GM23338 (cell line): ENCODE measurements at regions not wholly inside any gene's neighbourhood (a gene's known extent, or its start where the extent isn't known, plus 50 kb on each side); places are given as distances from the start of the nearest gene placed in this dataset.

Experiments
- ATAC-seq: fragments of 200-7000 bp; cut with Tn5 transposase; 3 replicates; pipeline ENCODE4 v1.9.1; 2020
- DNase-seq: peaks from one replicate; pipeline ENCODE4 v3.0.0-alpha.2; 2015; ENCODE audit warnings: low spot score
- H2AFZ ChIP-seq: fragments of 200-600 bp; sonication (generic); 2 replicates; pipeline ENCODE4 v1.8.0; 2016; ENCODE audit warnings: antibody characterized with exemption, mild to moderate bottlenecking, moderate library complexity
- H3F3A ChIP-seq: fragments of 200-600 bp; sonication (generic); replicated peaks from 2 replicates; pipeline ENCODE4 v1.8.0; 2017; ENCODE audit warnings: antibody characterized with exemption, mixed run types, low read depth
- H3K27ac ChIP-seq: fragments of 200-600 bp; sonication (generic); 2 replicates; pipeline ENCODE4 v1.6.1; 2016; ENCODE audit warnings: low read depth
- H3K27me3 ChIP-seq: fragments of 200-600 bp; sonication (generic); 2 replicates; pipeline ENCODE4 v1.8.0; 2016; ENCODE audit warnings: mild to moderate bottlenecking, mixed run types, moderate library complexity; ENCODE audit not compliant: insufficient read depth
- H3K36me3 ChIP-seq: fragments of 200-600 bp; sonication (generic); 2 replicates; pipeline ENCODE4 v1.8.0; 2016; ENCODE audit warnings: mild to moderate bottlenecking; ENCODE audit not compliant: insufficient read depth
- H3K4me1 ChIP-seq: fragments of 200-600 bp; sonication (generic); 2 replicates; pipeline ENCODE4 v1.8.0; 2016; ENCODE audit warnings: mild to moderate bottlenecking, moderate library complexity; ENCODE audit not compliant: insufficient read depth
- H3K4me2 ChIP-seq: fragments of 200-600 bp; sonication (generic); 2 replicates; pipeline ENCODE4 v1.7.1; 2017; ENCODE audit warnings: mixed run types
- H3K4me3 ChIP-seq: fragments of 200-600 bp; sonication (generic); 2 replicates; pipeline ENCODE4 v1.6.1; 2016; ENCODE audit warnings: mixed run types
- H3K79me2 ChIP-seq: fragments of 200-600 bp; sonication (generic); replicated peaks from 2 replicates; pipeline ENCODE4 v1.8.0; 2017; ENCODE audit warnings: mild to moderate bottlenecking; ENCODE audit not compliant: insufficient read depth
- H3K9me2 ChIP-seq: fragments of 200-600 bp; sonication (generic); 2 replicates; pipeline ENCODE4 v1.8.0; 2017; ENCODE audit not compliant: insufficient read depth
- H4K20me1 ChIP-seq: fragments of 200-600 bp; sonication (generic); replicated peaks from 2 replicates; pipeline ENCODE4 v1.8.0; 2017; ENCODE audit warnings: mild to moderate bottlenecking; ENCODE audit not compliant: insufficient read depth
- H3K27ac Mint-ChIP-seq: 2 replicates; pipeline ENCODE4 v1.8.0; 2020; ENCODE audit warnings: inconsistent platforms, mild to moderate bottlenecking, moderate library complexity, mixed read lengths
- H3K27me3 Mint-ChIP-seq: 3 replicates; pipeline ENCODE4 v1.8.0; 2022; ENCODE audit warnings: low read depth, mild to moderate bottlenecking, moderate library complexity, mixed read lengths, inconsistent platforms; ENCODE audit not compliant: insufficient read depth, poor library complexity
- H3K36me3 Mint-ChIP-seq: 3 replicates; pipeline ENCODE4 v1.8.0; 2021; ENCODE audit warnings: low read depth, mild to moderate bottlenecking, inconsistent platforms, moderate library complexity, mixed read lengths
- H3K4me1 Mint-ChIP-seq: 3 replicates; pipeline ENCODE4 v1.8.0; 2020; ENCODE audit warnings: mild to moderate bottlenecking, inconsistent platforms, mixed read lengths
- H3K4me3 Mint-ChIP-seq: 3 replicates; pipeline ENCODE4 v1.8.0; 2021; ENCODE audit warnings: moderate library complexity, mild to moderate bottlenecking, inconsistent platforms, mixed read lengths
- H3K9me3 Mint-ChIP-seq: 3 replicates; pipeline ENCODE4 v1.8.0; 2020; ENCODE audit warnings: moderate library complexity, mild to moderate bottlenecking, inconsistent platforms, mixed read lengths
- POLR2AphosphoS5 ChIP-seq: IDR thresholded peaks from 2 replicates; pipeline ENCODE4 v1.6.1; 2016; ENCODE audit warnings: antibody characterized with exemption, low read depth
- ZNF114 ChIP-seq: fragments of 250-450 bp; sonication (Bioruptor Pico); IDR thresholded peaks from 2 replicates; pipeline ENCODE4 v1.5.0; 2020; ENCODE audit warnings: mild to moderate bottlenecking, moderate library complexity
- ZNF331 ChIP-seq: fragments of 250-450 bp; sonication (Bioruptor Pico); IDR thresholded peaks from 2 replicates; pipeline ENCODE4 v1.5.0; 2020; ENCODE audit warnings: low read depth, mild to moderate bottlenecking, moderate library complexity
- TF ChIP-seq, protein P1 (sequence below), 2 experiments: fragments of 200-600 bp in 1 of 2; sonication (generic) in 1 of 2; conservative IDR thresholded peaks; 2 replicates each; pipeline versions ENCODE4 v1.5.1 to v1.6.1; 2016 to 2017; ENCODE audit warnings: antibody characterized with exemption in 2 of 2, low read depth in 2 of 2, mild to moderate bottlenecking in 2 of 2, moderate library complexity in 1 of 2
- TF ChIP-seq, protein P2 (sequence below): IDR thresholded peaks from one replicate; pipeline ENCODE4 v1.6.1; 2018; ENCODE audit warnings: antibody characterized with exemption; ENCODE audit not compliant: unreplicated experiment
- TF ChIP-seq, protein P3 (sequence below): IDR thresholded peaks from 2 replicates; pipeline ENCODE4 v1.6.1; 2016; ENCODE audit warnings: antibody characterized with exemption
- TF ChIP-seq, protein P4 (sequence below): fragments of 250-450 bp; sonication (Bioruptor Pico); IDR thresholded peaks from 2 replicates; pipeline ENCODE4 v1.5.0; 2020; ENCODE audit warnings: mild to moderate bottlenecking, moderate library complexity

DNA sequence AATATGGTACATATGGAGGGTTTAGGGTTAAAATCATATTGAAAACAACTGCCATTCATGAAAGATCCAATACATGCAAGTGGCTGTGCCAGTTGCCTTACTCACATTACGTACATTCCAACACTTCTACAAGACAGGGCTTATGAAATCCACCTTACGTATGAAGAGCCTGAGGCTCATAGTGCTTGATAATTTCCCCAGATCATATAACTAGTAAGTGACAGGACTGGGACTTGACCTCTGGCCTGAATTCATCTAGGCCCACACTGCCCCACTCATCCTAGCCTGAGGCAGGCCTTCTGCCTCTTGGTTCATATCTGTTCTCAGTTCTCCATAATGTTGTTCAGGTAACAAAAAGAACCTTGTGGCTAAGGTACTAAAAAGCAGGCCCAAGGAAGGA, 226.3 kb downstream of the FGF13 start:
- no peaks in the 10 kb centered on the region for H3K36me3 ChIP-seq
- no peaks in the 10 kb centered on the region for H3K9me2 ChIP-seq
- no peaks in the 10 kb centered on the region for H3K27me3 ChIP-seq
- H3K79me2 ChIP-seq, result no peaks in the 10 kb centered on the region
- Mint-ChIP-seq H3K27me3 (no peaks in the 10 kb centered on the region), H3K27ac (0 out of 2 replicates have a peak overlapping the region, but pooled peaks have one; percentile 74), H3K4me3 (no peak overlapping the region), H3K4me1 (peaks cover 16% of the 10 kb centered on the region), H3K9me3 (no peaks in the 10 kb centered on the region; the same call in 1 of the 3 replicates), H3K36me3 (no peaks in the 10 kb centered on the region)
- DNase-seq (no peak), ATAC-seq (no peak)
- TF ChIP-seq POLR2AphosphoS5 (no peak), ZNF114 (CRISPR knock-in tag) (no peak), ZNF331 (CRISPR knock-in tag) (no peak)
- TF ChIP-seq, protein P1, sequence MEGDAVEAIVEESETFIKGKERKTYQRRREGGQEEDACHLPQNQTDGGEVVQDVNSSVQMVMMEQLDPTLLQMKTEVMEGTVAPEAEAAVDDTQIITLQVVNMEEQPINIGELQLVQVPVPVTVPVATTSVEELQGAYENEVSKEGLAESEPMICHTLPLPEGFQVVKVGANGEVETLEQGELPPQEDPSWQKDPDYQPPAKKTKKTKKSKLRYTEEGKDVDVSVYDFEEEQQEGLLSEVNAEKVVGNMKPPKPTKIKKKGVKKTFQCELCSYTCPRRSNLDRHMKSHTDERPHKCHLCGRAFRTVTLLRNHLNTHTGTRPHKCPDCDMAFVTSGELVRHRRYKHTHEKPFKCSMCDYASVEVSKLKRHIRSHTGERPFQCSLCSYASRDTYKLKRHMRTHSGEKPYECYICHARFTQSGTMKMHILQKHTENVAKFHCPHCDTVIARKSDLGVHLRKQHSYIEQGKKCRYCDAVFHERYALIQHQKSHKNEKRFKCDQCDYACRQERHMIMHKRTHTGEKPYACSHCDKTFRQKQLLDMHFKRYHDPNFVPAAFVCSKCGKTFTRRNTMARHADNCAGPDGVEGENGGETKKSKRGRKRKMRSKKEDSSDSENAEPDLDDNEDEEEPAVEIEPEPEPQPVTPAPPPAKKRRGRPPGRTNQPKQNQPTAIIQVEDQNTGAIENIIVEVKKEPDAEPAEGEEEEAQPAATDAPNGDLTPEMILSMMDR (conservative IDR thresholded peaks at IDR 0.05; ENCODE audit: low read depth in 2 of 2), result no peak
- TF ChIP-seq, protein P2, sequence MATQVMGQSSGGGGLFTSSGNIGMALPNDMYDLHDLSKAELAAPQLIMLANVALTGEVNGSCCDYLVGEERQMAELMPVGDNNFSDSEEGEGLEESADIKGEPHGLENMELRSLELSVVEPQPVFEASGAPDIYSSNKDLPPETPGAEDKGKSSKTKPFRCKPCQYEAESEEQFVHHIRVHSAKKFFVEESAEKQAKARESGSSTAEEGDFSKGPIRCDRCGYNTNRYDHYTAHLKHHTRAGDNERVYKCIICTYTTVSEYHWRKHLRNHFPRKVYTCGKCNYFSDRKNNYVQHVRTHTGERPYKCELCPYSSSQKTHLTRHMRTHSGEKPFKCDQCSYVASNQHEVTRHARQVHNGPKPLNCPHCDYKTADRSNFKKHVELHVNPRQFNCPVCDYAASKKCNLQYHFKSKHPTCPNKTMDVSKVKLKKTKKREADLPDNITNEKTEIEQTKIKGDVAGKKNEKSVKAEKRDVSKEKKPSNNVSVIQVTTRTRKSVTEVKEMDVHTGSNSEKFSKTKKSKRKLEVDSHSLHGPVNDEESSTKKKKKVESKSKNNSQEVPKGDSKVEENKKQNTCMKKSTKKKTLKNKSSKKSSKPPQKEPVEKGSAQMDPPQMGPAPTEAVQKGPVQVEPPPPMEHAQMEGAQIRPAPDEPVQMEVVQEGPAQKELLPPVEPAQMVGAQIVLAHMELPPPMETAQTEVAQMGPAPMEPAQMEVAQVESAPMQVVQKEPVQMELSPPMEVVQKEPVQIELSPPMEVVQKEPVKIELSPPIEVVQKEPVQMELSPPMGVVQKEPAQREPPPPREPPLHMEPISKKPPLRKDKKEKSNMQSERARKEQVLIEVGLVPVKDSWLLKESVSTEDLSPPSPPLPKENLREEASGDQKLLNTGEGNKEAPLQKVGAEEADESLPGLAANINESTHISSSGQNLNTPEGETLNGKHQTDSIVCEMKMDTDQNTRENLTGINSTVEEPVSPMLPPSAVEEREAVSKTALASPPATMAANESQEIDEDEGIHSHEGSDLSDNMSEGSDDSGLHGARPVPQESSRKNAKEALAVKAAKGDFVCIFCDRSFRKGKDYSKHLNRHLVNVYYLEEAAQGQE, result no peak
- TF ChIP-seq, protein P3, sequence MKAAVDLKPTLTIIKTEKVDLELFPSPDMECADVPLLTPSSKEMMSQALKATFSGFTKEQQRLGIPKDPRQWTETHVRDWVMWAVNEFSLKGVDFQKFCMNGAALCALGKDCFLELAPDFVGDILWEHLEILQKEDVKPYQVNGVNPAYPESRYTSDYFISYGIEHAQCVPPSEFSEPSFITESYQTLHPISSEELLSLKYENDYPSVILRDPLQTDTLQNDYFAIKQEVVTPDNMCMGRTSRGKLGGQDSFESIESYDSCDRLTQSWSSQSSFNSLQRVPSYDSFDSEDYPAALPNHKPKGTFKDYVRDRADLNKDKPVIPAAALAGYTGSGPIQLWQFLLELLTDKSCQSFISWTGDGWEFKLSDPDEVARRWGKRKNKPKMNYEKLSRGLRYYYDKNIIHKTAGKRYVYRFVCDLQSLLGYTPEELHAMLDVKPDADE, result no peak
- H3K4me1 ChIP-seq, result no peaks in the 10 kb centered on the region
- no peak overlapping the region for H2AFZ ChIP-seq
- no peak overlapping the region for H3K4me3 ChIP-seq
- no peaks in the 10 kb centered on the region for H3F3A ChIP-seq
- H4K20me1 ChIP-seq, result no peaks in the 10 kb centered on the region
- H3K4me2 ChIP-seq, result peak overlapping the region; percentile 6; the same call in 1 of the 2 replicates
- H3K27ac ChIP-seq, result 0 out of 2 replicates have a peak overlapping the region, but pooled peaks have one; percentile 47

DNA sequence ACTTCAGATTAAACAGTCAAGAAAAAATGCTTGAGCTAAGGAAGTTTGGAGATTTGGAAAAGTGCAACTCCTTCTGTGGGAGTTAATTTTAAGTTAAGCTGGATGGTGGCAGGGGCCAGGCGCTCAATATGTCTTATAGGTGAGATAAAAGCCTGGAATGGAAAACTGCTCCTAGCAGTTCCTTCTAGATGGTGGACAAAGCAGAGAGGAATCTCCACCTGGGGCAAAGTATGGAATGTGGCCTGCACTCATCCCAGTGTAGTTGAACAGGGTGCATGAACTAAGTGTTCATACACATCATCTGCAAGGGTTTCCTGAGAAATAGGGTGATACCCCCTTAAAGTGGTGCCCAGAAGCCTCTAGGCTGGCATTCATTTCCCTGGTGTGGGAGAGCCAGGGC, 227.1 kb downstream of the FGF13 start:
- Mint-ChIP-seq H3K36me3 (no peaks in the 10 kb centered on the region), H3K4me3 (no peak overlapping the region), H3K4me1 (peaks cover 16% of the 10 kb centered on the region), H3K27me3 (no peaks in the 10 kb centered on the region), H3K9me3 (no peaks in the 10 kb centered on the region; the same call in 1 of the 3 replicates), H3K27ac (no peak overlapping the region)
- no peaks in the 10 kb centered on the region for H3F3A ChIP-seq
- no peaks in the 10 kb centered on the region for H3K36me3 ChIP-seq
- no peaks in the 10 kb centered on the region for H3K27me3 ChIP-seq
- no peak overlapping the region for H3K4me3 ChIP-seq
- no peaks in the 10 kb centered on the region for H4K20me1 ChIP-seq
- ATAC-seq, result no peak
- no peaks in the 10 kb centered on the region for H3K9me2 ChIP-seq
- no peak overlapping the region for H3K4me2 ChIP-seq
- H2AFZ ChIP-seq, result no peak overlapping the region
- no peaks in the 10 kb centered on the region for H3K4me1 ChIP-seq
- no peaks in the 10 kb centered on the region for H3K79me2 ChIP-seq
- no peak for DNase-seq
- TF ChIP-seq, protein P4, sequence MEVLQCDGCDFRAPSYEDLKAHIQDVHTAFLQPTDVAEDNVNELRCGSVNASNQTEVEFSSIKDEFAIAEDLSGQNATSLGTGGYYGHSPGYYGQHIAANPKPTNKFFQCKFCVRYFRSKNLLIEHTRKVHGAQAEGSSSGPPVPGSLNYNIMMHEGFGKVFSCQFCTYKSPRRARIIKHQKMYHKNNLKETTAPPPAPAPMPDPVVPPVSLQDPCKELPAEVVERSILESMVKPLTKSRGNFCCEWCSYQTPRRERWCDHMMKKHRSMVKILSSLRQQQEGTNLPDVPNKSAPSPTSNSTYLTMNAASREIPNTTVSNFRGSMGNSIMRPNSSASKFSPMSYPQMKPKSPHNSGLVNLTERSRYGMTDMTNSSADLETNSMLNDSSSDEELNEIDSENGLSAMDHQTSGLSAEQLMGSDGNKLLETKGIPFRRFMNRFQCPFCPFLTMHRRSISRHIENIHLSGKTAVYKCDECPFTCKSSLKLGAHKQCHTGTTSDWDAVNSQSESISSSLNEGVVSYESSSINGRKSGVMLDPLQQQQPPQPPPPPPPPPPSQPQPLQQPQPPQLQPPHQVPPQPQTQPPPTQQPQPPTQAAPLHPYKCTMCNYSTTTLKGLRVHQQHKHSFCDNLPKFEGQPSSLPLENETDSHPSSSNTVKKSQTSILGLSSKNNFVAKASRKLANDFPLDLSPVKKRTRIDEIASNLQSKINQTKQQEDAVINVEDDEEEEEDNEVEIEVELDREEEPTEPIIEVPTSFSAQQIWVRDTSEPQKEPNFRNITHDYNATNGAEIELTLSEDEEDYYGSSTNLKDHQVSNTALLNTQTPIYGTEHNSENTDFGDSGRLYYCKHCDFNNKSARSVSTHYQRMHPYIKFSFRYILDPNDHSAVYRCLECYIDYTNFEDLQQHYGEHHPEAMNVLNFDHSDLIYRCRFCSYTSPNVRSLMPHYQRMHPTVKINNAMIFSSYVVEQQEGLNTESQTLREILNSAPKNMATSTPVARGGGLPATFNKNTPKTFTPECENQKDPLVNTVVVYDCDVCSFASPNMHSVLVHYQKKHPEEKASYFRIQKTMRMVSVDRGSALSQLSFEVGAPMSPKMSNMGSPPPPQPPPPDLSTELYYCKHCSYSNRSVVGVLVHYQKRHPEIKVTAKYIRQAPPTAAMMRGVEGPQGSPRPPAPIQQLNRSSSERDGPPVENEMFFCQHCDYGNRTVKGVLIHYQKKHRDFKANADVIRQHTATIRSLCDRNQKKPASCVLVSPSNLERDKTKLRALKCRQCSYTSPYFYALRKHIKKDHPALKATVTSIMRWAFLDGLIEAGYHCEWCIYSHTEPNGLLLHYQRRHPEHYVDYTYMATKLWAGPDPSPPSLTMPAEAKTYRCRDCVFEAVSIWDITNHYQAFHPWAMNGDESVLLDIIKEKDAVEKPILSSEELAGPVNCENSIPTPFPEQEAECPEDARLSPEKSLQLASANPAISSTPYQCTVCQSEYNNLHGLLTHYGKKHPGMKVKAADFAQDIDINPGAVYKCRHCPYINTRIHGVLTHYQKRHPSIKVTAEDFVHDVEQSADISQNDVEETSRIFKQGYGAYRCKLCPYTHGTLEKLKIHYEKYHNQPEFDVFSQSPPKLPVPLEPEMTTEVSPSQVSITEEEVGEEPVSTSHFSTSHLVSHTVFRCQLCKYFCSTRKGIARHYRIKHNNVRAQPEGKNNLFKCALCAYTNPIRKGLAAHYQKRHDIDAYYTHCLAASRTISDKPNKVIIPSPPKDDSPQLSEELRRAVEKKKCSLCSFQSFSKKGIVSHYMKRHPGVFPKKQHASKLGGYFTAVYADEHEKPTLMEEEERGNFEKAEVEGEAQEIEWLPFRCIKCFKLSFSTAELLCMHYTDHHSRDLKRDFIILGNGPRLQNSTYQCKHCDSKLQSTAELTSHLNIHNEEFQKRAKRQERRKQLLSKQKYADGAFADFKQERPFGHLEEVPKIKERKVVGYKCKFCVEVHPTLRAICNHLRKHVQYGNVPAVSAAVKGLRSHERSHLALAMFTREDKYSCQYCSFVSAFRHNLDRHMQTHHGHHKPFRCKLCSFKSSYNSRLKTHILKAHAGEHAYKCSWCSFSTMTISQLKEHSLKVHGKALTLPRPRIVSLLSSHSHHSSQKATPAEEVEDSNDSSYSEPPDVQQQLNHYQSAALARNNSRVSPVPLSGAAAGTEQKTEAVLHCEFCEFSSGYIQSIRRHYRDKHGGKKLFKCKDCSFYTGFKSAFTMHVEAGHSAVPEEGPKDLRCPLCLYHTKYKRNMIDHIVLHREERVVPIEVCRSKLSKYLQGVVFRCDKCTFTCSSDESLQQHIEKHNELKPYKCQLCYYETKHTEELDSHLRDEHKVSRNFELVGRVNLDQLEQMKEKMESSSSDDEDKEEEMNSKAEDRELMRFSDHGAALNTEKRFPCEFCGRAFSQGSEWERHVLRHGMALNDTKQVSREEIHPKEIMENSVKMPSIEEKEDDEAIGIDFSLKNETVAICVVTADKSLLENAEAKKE (CRISPR knock-in tag), result no peak
- TF ChIP-seq, protein P3, result no peak
- H3K27ac ChIP-seq, result no peak overlapping the region
